H9 (cell line): ENCODE measurements at regions not wholly inside any gene's neighbourhood (a gene's known extent, or its start where the extent isn't known, plus 50 kb on each side); places are given as distances from the start of the nearest gene placed in this dataset.

ENCODE experiments used
- DNase-seq: peaks from one replicate; pipeline ENCODE4 v3.0.0-alpha.2; 2017
- H2AFZ ChIP-seq: one replicate; pipeline ENCODE4 v1.6.1; 2013; ENCODE audit warnings: mild to moderate bottlenecking, low read length, control low read depth, moderate library complexity
- H2AK5ac ChIP-seq: 2 replicates; pipeline ENCODE4 v1.6.1; 2013; ENCODE audit warnings: low read length, control low read depth, mixed read lengths; ENCODE audit not compliant: insufficient read length
- H2BK120ac ChIP-seq: one replicate; pipeline ENCODE4 v1.6.1; 2013; ENCODE audit warnings: low read depth, mild to moderate bottlenecking, low read length, control low read depth, inconsistent platforms; ENCODE audit not compliant: poor library complexity, severe bottlenecking
- H2BK12ac ChIP-seq: 2 replicates; pipeline ENCODE4 v1.6.1; 2013; ENCODE audit warnings: low read length, control low read depth, mixed read lengths, low read depth; ENCODE audit not compliant: insufficient read length
- H2BK15ac ChIP-seq: 2 replicates; pipeline ENCODE4 v1.6.1; 2013; ENCODE audit warnings: low read depth, low read length, control low read depth
- H2BK20ac ChIP-seq: one replicate; pipeline ENCODE4 v1.6.1; 2013; ENCODE audit warnings: low read depth, mild to moderate bottlenecking, low read length, control low read depth, inconsistent platforms; ENCODE audit not compliant: poor library complexity, severe bottlenecking
- H2BK5ac ChIP-seq: 2 replicates; pipeline ENCODE4 v1.6.1; 2013; ENCODE audit warnings: low read length, control low read depth, mixed read lengths; ENCODE audit not compliant: insufficient read length
- H3K14ac ChIP-seq: 2 replicates; pipeline ENCODE4 v1.6.1; 2013; ENCODE audit warnings: low read length, control low read depth; ENCODE audit not compliant: insufficient read depth
- H3K18ac ChIP-seq: 2 replicates; pipeline ENCODE4 v1.6.1; 2013; ENCODE audit warnings: low read depth, mild to moderate bottlenecking, mixed read lengths, low read length, control low read depth; ENCODE audit not compliant: insufficient read length
- H3K23ac ChIP-seq: 2 replicates; pipeline ENCODE4 v1.6.1; 2013; ENCODE audit warnings: low read length, control low read depth, mixed read lengths, low read depth; ENCODE audit not compliant: insufficient read length
- H3K23me2 ChIP-seq: 2 replicates; pipeline ENCODE4 v1.6.1; 2013; ENCODE audit warnings: low read depth, mild to moderate bottlenecking, mixed read lengths, low read length, control low read depth; ENCODE audit not compliant: insufficient read length, poor library complexity, severe bottlenecking
- H3K27ac ChIP-seq: 2 replicates; pipeline ENCODE4 v1.5.1; 2013; ENCODE audit warnings: low read length, control low read depth, mixed read lengths, low read depth; ENCODE audit not compliant: insufficient read length
- H3K27me3 ChIP-seq: 2 replicates; pipeline ENCODE4 v1.6.1; 2013; ENCODE audit warnings: low read length, control low read depth, inconsistent platforms; ENCODE audit not compliant: insufficient read depth
- H3K4ac ChIP-seq: 2 replicates; pipeline ENCODE4 v1.6.1; 2013; ENCODE audit warnings: low read depth, mild to moderate bottlenecking, control low read depth, inconsistent platforms, low read length, moderate library complexity
- H3K4me1 ChIP-seq: 2 replicates; pipeline ENCODE4 v1.6.1; 2013; ENCODE audit warnings: low read length, control low read depth, inconsistent platforms; ENCODE audit not compliant: insufficient read depth
- H3K4me2 ChIP-seq: 2 replicates; pipeline ENCODE4 v1.6.1; 2013; ENCODE audit warnings: low read length, control low read depth, mixed read lengths; ENCODE audit not compliant: insufficient read length, insufficient read depth
- H3K56ac ChIP-seq: 2 replicates; pipeline ENCODE4 v1.6.1; 2013; ENCODE audit warnings: low read depth, mild to moderate bottlenecking, mixed read lengths, low read length, control low read depth; ENCODE audit not compliant: insufficient read length
- H3K79me1 ChIP-seq: 2 replicates; pipeline ENCODE4 v1.6.1; 2013; ENCODE audit warnings: low read depth, mild to moderate bottlenecking, moderate library complexity, low read length, control low read depth, inconsistent platforms; ENCODE audit not compliant: insufficient read depth, poor library complexity, severe bottlenecking
- H3K79me2 ChIP-seq: 2 replicates; pipeline ENCODE4 v1.6.1; 2013; ENCODE audit warnings: low read length, control low read depth, inconsistent platforms; ENCODE audit not compliant: insufficient read depth
- H3K9ac ChIP-seq: 2 replicates; pipeline ENCODE4 v1.6.1; 2013; ENCODE audit warnings: low read length, control low read depth, mixed read lengths; ENCODE audit not compliant: insufficient read length; ENCODE audit errors: extremely low read depth
- H3K9me3 ChIP-seq: one replicate; pipeline ENCODE4 v1.6.1; 2013; ENCODE audit warnings: low read depth, low read length, inconsistent platforms; ENCODE audit not compliant: control insufficient read depth
- H3T11ph ChIP-seq: one replicate; pipeline ENCODE4 v1.6.1; 2013; ENCODE audit warnings: mild to moderate bottlenecking, low read length, control low read depth, inconsistent platforms
- H4K20me1 ChIP-seq: one replicate; pipeline ENCODE4 v1.6.1; 2013; ENCODE audit not compliant: control insufficient read depth, insufficient read length, insufficient read depth
- H4K5ac ChIP-seq: 2 replicates; pipeline ENCODE4 v1.6.1; 2013; ENCODE audit warnings: low read depth, mild to moderate bottlenecking, mixed read lengths, low read length, control low read depth; ENCODE audit not compliant: insufficient read length
- H4K8ac ChIP-seq: replicated peaks from 2 replicates; pipeline ENCODE4 v1.6.1; 2013; ENCODE audit warnings: low read length, control low read depth, mixed read lengths, low read depth; ENCODE audit not compliant: insufficient read length
- H4K91ac ChIP-seq: 2 replicates; pipeline ENCODE4 v1.6.1; 2013; ENCODE audit warnings: low read depth, mild to moderate bottlenecking, moderate library complexity, mixed read lengths, low read length, control low read depth; ENCODE audit not compliant: insufficient read length
- H3K27ac Mint-ChIP-seq, 3 experiments: 2 replicates in 2 of 3; 3 replicates in 1 of 3; pipeline ENCODE4 v1.8.0; 2020 to 2021; ENCODE audit warnings: mixed read lengths in 3 of 3, mild to moderate bottlenecking in 1 of 3, moderate library complexity in 1 of 3
- H3K27me3 Mint-ChIP-seq: 2 replicates; pipeline ENCODE4 v1.8.0; 2021; ENCODE audit warnings: low read depth, mild to moderate bottlenecking, moderate library complexity, mixed read lengths
- H3K36me3 Mint-ChIP-seq, 3 experiments: 2 replicates in 2 of 3; 3 replicates in 1 of 3; pipeline ENCODE4 v1.8.0; 2020 to 2021; ENCODE audit warnings: low read depth in 3 of 3, mixed read lengths in 3 of 3; ENCODE audit not compliant: insufficient read depth in 1 of 3
- H3K4me1 Mint-ChIP-seq, 2 experiments: 2 replicates each; pipeline ENCODE4 v1.8.0; 2020; ENCODE audit warnings: mixed read lengths in 2 of 2
- H3K4me3 Mint-ChIP-seq, 2 experiments: 2 replicates in 1 of 2; 3 replicates in 1 of 2; pipeline ENCODE4 v1.8.0; 2020 to 2021; ENCODE audit warnings: mild to moderate bottlenecking in 2 of 2, mixed read lengths in 2 of 2, moderate library complexity in 1 of 2
- H3K9me3 Mint-ChIP-seq, 2 experiments: 2 replicates in 1 of 2; 3 replicates in 1 of 2; pipeline ENCODE4 v1.8.0; 2020; ENCODE audit warnings: mild to moderate bottlenecking in 2 of 2, mixed read lengths in 2 of 2, moderate library complexity in 1 of 2
- WGBS: extraction: QIAGEN DNeasy Blood & Tissue Kit; methylation state at CpG from one replicate; pipeline ENCODE4 v1.1.7; 2013; ENCODE audit warnings: missing lambda C conversion rate, low lambda C conversion rate, mixed read lengths; ENCODE audit not compliant: insufficient read length; ENCODE audit errors: extremely low coverage; 5-methylcytosine and 5-hydroxymethylcytosine counted together
- TF ChIP-seq, protein P1 (sequence below): fragments of 200-600 bp; sonication (generic); conservative IDR thresholded peaks from 3 replicates; pipeline ENCODE4 v1.8.0; 2021; ENCODE audit warnings: antibody characterized with exemption, mild to moderate bottlenecking

DNA sequence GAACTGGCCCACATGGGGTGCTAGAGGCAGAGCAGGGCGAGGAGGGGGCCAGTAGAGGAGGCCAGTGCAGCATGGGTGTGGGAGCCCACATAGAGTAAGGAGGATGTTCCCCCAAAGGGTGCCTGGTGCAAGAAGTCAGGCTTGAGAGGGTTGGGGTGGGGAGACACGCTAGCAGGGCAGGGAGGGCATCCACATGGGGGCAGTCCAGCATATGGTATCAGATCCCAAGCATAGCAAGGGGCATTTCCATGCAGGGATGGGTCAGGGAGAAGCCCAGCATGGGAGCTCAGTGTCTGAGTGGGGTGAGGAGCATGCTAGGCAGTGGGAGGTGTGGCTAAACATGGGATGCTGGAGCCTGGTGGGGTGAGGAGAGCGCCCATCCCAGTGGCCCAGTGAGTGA lies 213.7 kb downstream of the COPRS start:
- H3K9me3 ChIP-seq: peaks cover 9% of the 10 kb centered on the region
- H3K27me3 Mint-ChIP-seq: peaks cover 6% of the 10 kb centered on the region; the same call in 1 of the 2 replicates
- H3K27ac ChIP-seq: no peak overlapping the region
- H3K9ac ChIP-seq: no peak overlapping the region
- H3K4ac ChIP-seq: no peak overlapping the region
- H3K4me1 Mint-ChIP-seq: no peaks in the 10 kb centered on the region; a peak in 1 of 4 replicates
- H2BK120ac ChIP-seq: no peak overlapping the region
- no peaks in the 10 kb centered on the region for H3K4me1 ChIP-seq
- H4K8ac ChIP-seq: no peak overlapping the region
- H3K36me3 Mint-ChIP-seq: peaks cover 8 to 29% (median 12%) of the 10 kb centered on the region in 3 experiments
- H3K23ac ChIP-seq: no peak overlapping the region
- H3K79me1 ChIP-seq: no peaks in the 10 kb centered on the region
- peaks cover 52 to 59% of the 10 kb centered on the region in 2 experiments for H3K9me3 Mint-ChIP-seq
- no peak overlapping the region for H2BK5ac ChIP-seq
- TF ChIP-seq, protein P1, sequence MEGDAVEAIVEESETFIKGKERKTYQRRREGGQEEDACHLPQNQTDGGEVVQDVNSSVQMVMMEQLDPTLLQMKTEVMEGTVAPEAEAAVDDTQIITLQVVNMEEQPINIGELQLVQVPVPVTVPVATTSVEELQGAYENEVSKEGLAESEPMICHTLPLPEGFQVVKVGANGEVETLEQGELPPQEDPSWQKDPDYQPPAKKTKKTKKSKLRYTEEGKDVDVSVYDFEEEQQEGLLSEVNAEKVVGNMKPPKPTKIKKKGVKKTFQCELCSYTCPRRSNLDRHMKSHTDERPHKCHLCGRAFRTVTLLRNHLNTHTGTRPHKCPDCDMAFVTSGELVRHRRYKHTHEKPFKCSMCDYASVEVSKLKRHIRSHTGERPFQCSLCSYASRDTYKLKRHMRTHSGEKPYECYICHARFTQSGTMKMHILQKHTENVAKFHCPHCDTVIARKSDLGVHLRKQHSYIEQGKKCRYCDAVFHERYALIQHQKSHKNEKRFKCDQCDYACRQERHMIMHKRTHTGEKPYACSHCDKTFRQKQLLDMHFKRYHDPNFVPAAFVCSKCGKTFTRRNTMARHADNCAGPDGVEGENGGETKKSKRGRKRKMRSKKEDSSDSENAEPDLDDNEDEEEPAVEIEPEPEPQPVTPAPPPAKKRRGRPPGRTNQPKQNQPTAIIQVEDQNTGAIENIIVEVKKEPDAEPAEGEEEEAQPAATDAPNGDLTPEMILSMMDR: no peak
- no peak overlapping the region for H2BK15ac ChIP-seq
- H4K91ac ChIP-seq: no peak overlapping the region
- H3K4me2 ChIP-seq: no peak overlapping the region
- no peak overlapping the region for H3K56ac ChIP-seq
- no peak overlapping the region for H3T11ph ChIP-seq
- H2AFZ ChIP-seq: no peak overlapping the region
- no peak overlapping the region for H2BK12ac ChIP-seq
- H4K5ac ChIP-seq: no peak overlapping the region
- no CpG with 5 or more reads among the region's 3 CpGs for WGBS
- no peaks in the 10 kb centered on the region for H4K20me1 ChIP-seq
- H3K27ac Mint-ChIP-seq: no peak overlapping the region; a peak in 1 of 7 replicates
- H3K14ac ChIP-seq: no peak overlapping the region
- no peak overlapping the region for H2BK20ac ChIP-seq
- DNase-seq: no peak
- H3K27me3 ChIP-seq: no peaks in the 10 kb centered on the region
- no peaks in the 10 kb centered on the region for H3K23me2 ChIP-seq
- no peaks in the 10 kb centered on the region for H3K79me2 ChIP-seq
- H3K18ac ChIP-seq: no peak overlapping the region
- no peak overlapping the region for H3K4me3 Mint-ChIP-seq
- no peak overlapping the region for H2AK5ac ChIP-seq
